ENCODE measurements at regions not wholly inside any gene's neighbourhood (a gene's known extent, or its start where the extent isn't known, plus 50 kb on each side); places are given as distances from the start of the nearest gene placed in this dataset.

GRCh38 chr5:159785656-159786055, 130.6 kb upstream of the ADRA1B start:
- no peak for TF ChIP-seq POLR2A (IDR thresholded peaks at IDR 0.05)
- TF ChIP-seq CTCF (IDR thresholded peaks at IDR 0.05): no peak

Data from breast epithelium (tissue), 3 donors.